CD4-positive, alpha-beta memory T cell (primary cell): ENCODE measurements at regions not wholly inside any gene's neighbourhood (a gene's known extent, or its start where the extent isn't known, plus 50 kb on each side); places are given as distances from the start of the nearest gene placed in this dataset.

Experiments used
- CTCF ChIA-PET: fragments of 350-600 bp; sonication (Branson Sonifier 250); formaldehyde crosslinking; loops from one replicate; lab custom pipeline; 2021; ENCODE audit warnings: inconsistent platforms; ENCODE audit not compliant: partially characterized antibody; lab: Charles Lee
- POLR2A ChIA-PET: fragments of 350-600 bp; sonication (Branson Sonifier 250); formaldehyde crosslinking; loops from one replicate; lab custom pipeline; 2021; ENCODE audit not compliant: partially characterized antibody; lab: Charles Lee
- DNase-seq, 5 donors: peaks; one replicate each; pipeline versions ENCODE4 v3.0.0 to v3.0.0-alpha.2; 2020 to 2022; ENCODE audit warnings: mixed read lengths in 1 of 5
- H3K27ac ChIP-seq: one replicate; pipeline ENCODE4 v1.7.0; 2013; ENCODE audit warnings: low read depth, low read length
- H3K27me3 ChIP-seq: 2 replicates; pipeline ENCODE4 v1.7.0; 2013; ENCODE audit warnings: mild to moderate bottlenecking, low read length, moderate library complexity; ENCODE audit not compliant: insufficient read depth
- H3K36me3 ChIP-seq: 2 replicates; pipeline ENCODE4 v1.7.0; 2013; ENCODE audit warnings: mild to moderate bottlenecking, low read length, moderate library complexity; ENCODE audit not compliant: insufficient read depth
- H3K4me1 ChIP-seq: 2 replicates; pipeline ENCODE4 v1.7.0; 2013; ENCODE audit warnings: mild to moderate bottlenecking, low read length, moderate library complexity; ENCODE audit not compliant: insufficient read depth
- H3K4me3 ChIP-seq, 2 donors: one replicate each; pipeline ENCODE4 v1.7.0; 2013; ENCODE audit warnings: low read length in 2 of 2, mild to moderate bottlenecking in 1 of 2
- H3K9me3 ChIP-seq, 2 donors: one replicate each; pipeline ENCODE4 v1.7.0; 2013; ENCODE audit warnings: low read length in 2 of 2, control low read depth in 1 of 2; ENCODE audit not compliant: control insufficient read depth in 1 of 2
- H3K27ac Mint-ChIP-seq, 7 donors: one replicate each; pipeline ENCODE4 v1.8.0; 2020 to 2021; ENCODE audit warnings: mixed read lengths in 7 of 7, mild to moderate bottlenecking in 6 of 7, inconsistent platforms in 3 of 7, moderate library complexity in 3 of 7
- H3K27me3 Mint-ChIP-seq, 2 donors: one replicate each; pipeline ENCODE4 v1.8.0; 2020 to 2021; ENCODE audit warnings: mixed read lengths in 2 of 2
- H3K36me3 Mint-ChIP-seq, 2 donors: one replicate each; pipeline ENCODE4 v1.8.0; 2020 to 2021; ENCODE audit warnings: mixed read lengths in 2 of 2, inconsistent platforms in 1 of 2, mild to moderate bottlenecking in 1 of 2
- H3K4me1 Mint-ChIP-seq, 4 donors: one replicate each; pipeline ENCODE4 v1.8.0; 2020 to 2021; ENCODE audit warnings: mixed read lengths in 4 of 4, mild to moderate bottlenecking in 1 of 4
- H3K4me3 Mint-ChIP-seq, 8 donors: one replicate each; pipeline ENCODE4 v1.8.0; 2020 to 2021; ENCODE audit warnings: mixed read lengths in 8 of 8, mild to moderate bottlenecking in 7 of 8, moderate library complexity in 6 of 8, inconsistent platforms in 3 of 8
- H3K9me3 Mint-ChIP-seq, 8 donors: one replicate each; pipeline ENCODE4 v1.8.0; 2020 to 2021; ENCODE audit warnings: mixed read lengths in 8 of 8, mild to moderate bottlenecking in 5 of 8, inconsistent platforms in 3 of 8, moderate library complexity in 1 of 8
- intact Hi-C: fragments of 100-400 bp; cut with micrococcal nuclease; formaldehyde crosslinking; loops from one replicate; pipeline ENCODE4 v1.15.1; 2023

GRCh38 chr1:25096307-25097150, 135.8 kb downstream of the SYF2 start:
- no peak overlapping the region for H3K4me3 ChIP-seq
- H3K36me3 ChIP-seq = no peaks in the 10 kb centered on the region
- ChIA-PET CTCF (interaction anchor here (0.6 to 7.7 kb wide), 7 partner anchors 8 to 249 kb away, joined by 3 to 62 read pairs (median 3); partner anchors contain the start of gene RUNX3), POLR2A (interaction anchor here (1.7 kb wide), 1 partner anchor 198 kb away, joined by 3 read pairs; no protein-coding TSS in a partner anchor)
- peak overlapping the region in 2 of 8 donors; percentile 68 to 73 for H3K4me3 Mint-ChIP-seq
- intact Hi-C loops = no loop called here
- peak overlapping the region in 5 of 7 donors; percentile 20 to 91 (median 81) for H3K27ac Mint-ChIP-seq
- peaks cover 57% of the 10 kb centered on the region for H3K4me1 ChIP-seq
- peak overlapping the region; percentile 0 for H3K27ac ChIP-seq
- no peaks in the 10 kb centered on the region for H3K9me3 ChIP-seq
- H3K27me3 Mint-ChIP-seq = peaks cover 0 to 2% of the 10 kb centered on the region in 2 donors
- H3K36me3 Mint-ChIP-seq = no peaks in the 10 kb centered on the region
- DNase-seq = no peak
- peaks cover 45 to 75% (median 56%) of the 10 kb centered on the region in 4 donors for H3K4me1 Mint-ChIP-seq
- H3K9me3 Mint-ChIP-seq = peaks cover 0 to 2% (median 0%) of the 10 kb centered on the region in 8 donors
- no peaks in the 10 kb centered on the region for H3K27me3 ChIP-seq

GRCh38 chr1:25095635-25096200, 136.6 kb downstream of the SYF2 start:
- peak overlapping the region; percentile 0 for H3K27ac ChIP-seq
- no peaks in the 10 kb centered on the region for H3K36me3 ChIP-seq
- peaks cover 50% of the 10 kb centered on the region for H3K4me1 ChIP-seq
- H3K27me3 ChIP-seq = no peaks in the 10 kb centered on the region
- Mint-ChIP-seq H3K9me3 (peaks cover 0 to 2% (median 0%) of the 10 kb centered on the region in 8 donors), H3K4me3 (peak overlapping the region in 7 of 8 donors; percentile 4 to 75 (median 68)), H3K27ac (peak overlapping the region; percentile 17 to 91 (median 84)), H3K27me3 (peaks cover 0 to 2% of the 10 kb centered on the region in 2 donors), H3K4me1 (peaks cover 38 to 67% (median 49%) of the 10 kb centered on the region in 4 donors), H3K36me3 (no peaks in the 10 kb centered on the region)
- H3K4me3 ChIP-seq = no peak overlapping the region
- POLR2A ChIA-PET = interaction anchor here (1.7 kb wide), 1 partner anchor 197 kb away, joined by 3 read pairs; no protein-coding TSS in a partner anchor
- intact Hi-C loops = no loop called here
- CTCF ChIA-PET = interaction anchor here (1.2 to 7.7 kb wide), 3 partner anchors 15 to 248 kb away, joined by 3 to 62 read pairs (median 7); partner anchors contain the start of gene RUNX3
- H3K9me3 ChIP-seq = no peaks in the 10 kb centered on the region
- DNase-seq = peak in 3 of 5 donors; percentile 22 to 39 (median 28)

GRCh38 chr1:25094995-25095394, 137.3 kb downstream of the SYF2 start:
- H3K4me3 ChIP-seq = no peak overlapping the region
- Mint-ChIP-seq H3K27me3 (peaks cover 0 to 2% of the 10 kb centered on the region in 2 donors), H3K27ac (peak overlapping the region; percentile 14 to 84 (median 78)), H3K36me3 (no peaks in the 10 kb centered on the region), H3K4me1 (peaks cover 34 to 60% (median 45%) of the 10 kb centered on the region in 4 donors), H3K9me3 (peaks cover 0 to 2% (median 0%) of the 10 kb centered on the region in 8 donors), H3K4me3 (peak overlapping the region in 5 of 8 donors; percentile 38 to 73 (median 68))
- no peak overlapping the region for H3K27ac ChIP-seq
- no peaks in the 10 kb centered on the region for H3K27me3 ChIP-seq
- H3K4me1 ChIP-seq = peaks cover 43% of the 10 kb centered on the region
- ChIA-PET POLR2A (no interaction called here), CTCF (interaction anchor here (1.2 to 7.7 kb wide), 3 partner anchors 14 to 247 kb away, joined by 3 to 62 read pairs (median 7); partner anchors contain the start of gene RUNX3)
- no peaks in the 10 kb centered on the region for H3K9me3 ChIP-seq
- no peak for DNase-seq
- H3K36me3 ChIP-seq = no peaks in the 10 kb centered on the region
- intact Hi-C loops = no loop called here

- H3K36me3 ChIP-seq = no peaks in the 10 kb centered on the region
- no peak overlapping the region for H3K27ac ChIP-seq
- Mint-ChIP-seq H3K27ac (peak overlapping the region in 1 of 7 donors; percentile 8), H3K9me3 (peaks cover 0 to 2% (median 0%) of the 10 kb centered on the region in 8 donors), H3K4me1 (peaks cover 30 to 52% (median 38%) of the 10 kb centered on the region in 4 donors), H3K27me3 (peaks cover 0 to 2% of the 10 kb centered on the region in 2 donors), H3K36me3 (no peaks in the 10 kb centered on the region), H3K4me3 (no peak overlapping the region)
- H3K27me3 ChIP-seq = no peaks in the 10 kb centered on the region
- peaks cover 35% of the 10 kb centered on the region for H3K4me1 ChIP-seq
- no peak overlapping the region for H3K4me3 ChIP-seq
- ChIA-PET POLR2A (no interaction called here), CTCF (no interaction called here)
- intact Hi-C loops = no loop called here
- no peak for DNase-seq
- H3K9me3 ChIP-seq = no peaks in the 10 kb centered on the region
Observed at GRCh38 chr1:25094229-25094628, 138.1 kb downstream of the SYF2 start.

- Mint-ChIP-seq H3K36me3 (no peaks in the 10 kb centered on the region), H3K4me3 (no peak overlapping the region), H3K4me1 (peaks cover 21 to 30% (median 26%) of the 10 kb centered on the region in 4 donors), H3K27me3 (peaks cover 0 to 2% of the 10 kb centered on the region in 2 donors), H3K27ac (no peak overlapping the region), H3K9me3 (peaks cover 0 to 2% (median 0%) of the 10 kb centered on the region in 8 donors)
- no peaks in the 10 kb centered on the region for H3K36me3 ChIP-seq
- no peak overlapping the region for H3K27ac ChIP-seq
- no peaks in the 10 kb centered on the region for H3K9me3 ChIP-seq
- ChIA-PET CTCF (interaction anchor here (0.6 to 1.4 kb wide), 3 partner anchors 8 to 244 kb away, joined by 3 to 4 read pairs (median 3); no protein-coding TSS in a partner anchor), POLR2A (no interaction called here)
- H3K27me3 ChIP-seq = no peaks in the 10 kb centered on the region
- no peak overlapping the region for H3K4me3 ChIP-seq
- H3K4me1 ChIP-seq = peaks cover 20% of the 10 kb centered on the region
- DNase-seq = no peak
- intact Hi-C loops = no loop called here
Observed at GRCh38 chr1:25091658-25092057, 140.6 kb downstream of the SYF2 start.

GRCh38 chr1:25090707-25091422, 141.4 kb downstream of the SYF2 start:
- POLR2A ChIA-PET = no interaction called here
- H3K27ac Mint-ChIP-seq = no peak overlapping the region
- peaks cover 15 to 22% (median 19%) of the 10 kb centered on the region in 4 donors for H3K4me1 Mint-ChIP-seq

More at GRCh38 chr1:25090707-25091422, 141.4 kb downstream of the SYF2 start:
- intact Hi-C loops = no loop called here
- Mint-ChIP-seq H3K27me3 (peaks cover 0 to 2% of the 10 kb centered on the region in 2 donors), H3K4me3 (peak overlapping the region in 1 of 8 donors; percentile 57), H3K36me3 (no peaks in the 10 kb centered on the region), H3K9me3 (no peaks in the 10 kb centered on the region)
- H3K27ac ChIP-seq = no peak overlapping the region
- no peaks in the 10 kb centered on the region for H3K27me3 ChIP-seq
- peaks cover 12% of the 10 kb centered on the region for H3K4me1 ChIP-seq
- no peak overlapping the region for H3K4me3 ChIP-seq
- no peak for DNase-seq
- H3K9me3 ChIP-seq = no peaks in the 10 kb centered on the region
- H3K36me3 ChIP-seq = no peaks in the 10 kb centered on the region
- CTCF ChIA-PET = interaction anchor here (0.6 to 1.4 kb wide), 2 partner anchors 9 to 123 kb away, joined by 3 to 4 read pairs; no protein-coding TSS in a partner anchor
